ENCODE measurements at regions not wholly inside any gene's neighbourhood (a gene's known extent, or its start where the extent isn't known, plus 50 kb on each side); places are given as distances from the start of the nearest gene placed in this dataset.

GRCh38 chr2:138121666-138122661 lies 157.7 kb downstream of the HNMT start:
- Histone ChIP-seq H3K36me3 (no peaks in the 10 kb centered on the region), H3K4me3 (no peak overlapping the region), H3K9me3 (replicated peaks) (no peaks in the 10 kb centered on the region), H3K27me3 (peaks cover 2% of the 10 kb centered on the region; the same call in 1 of the 2 replicates), H3K27ac (no peak overlapping the region), H3K4me1 (no peaks in the 10 kb centered on the region)
- peak in 1 of 2 experiments; percentile 9 for DNase-seq

DNA sequence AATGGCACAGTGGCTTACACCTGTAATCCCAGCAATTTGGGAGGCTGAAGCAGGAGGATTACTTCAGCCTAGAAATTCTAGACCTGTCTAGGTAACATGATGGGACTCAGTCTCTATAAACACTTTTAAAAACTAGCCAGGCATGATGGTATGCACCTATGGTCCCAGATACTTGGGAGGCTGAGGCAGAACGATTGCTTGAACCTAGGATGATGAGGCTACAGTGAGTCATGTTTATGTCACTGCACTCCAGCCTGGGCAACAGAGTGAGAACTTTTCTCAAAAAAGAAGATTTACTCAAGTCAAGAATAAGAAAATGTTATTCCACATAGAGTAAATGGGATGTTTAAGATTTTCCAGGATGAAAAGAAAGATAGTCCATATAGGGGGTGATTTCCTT lies 158.6 kb downstream of the HNMT start:
- no peak overlapping the region for H3K27ac ChIP-seq
- no peak for DNase-seq
- no peaks in the 10 kb centered on the region for H3K9me3 ChIP-seq (replicated peaks)
- H3K27me3 ChIP-seq, result no peaks in the 10 kb centered on the region
- H3K36me3 ChIP-seq, result no peaks in the 10 kb centered on the region
- no peaks in the 10 kb centered on the region for H3K4me1 ChIP-seq
- H3K4me3 ChIP-seq, result no peak overlapping the region

DNA sequence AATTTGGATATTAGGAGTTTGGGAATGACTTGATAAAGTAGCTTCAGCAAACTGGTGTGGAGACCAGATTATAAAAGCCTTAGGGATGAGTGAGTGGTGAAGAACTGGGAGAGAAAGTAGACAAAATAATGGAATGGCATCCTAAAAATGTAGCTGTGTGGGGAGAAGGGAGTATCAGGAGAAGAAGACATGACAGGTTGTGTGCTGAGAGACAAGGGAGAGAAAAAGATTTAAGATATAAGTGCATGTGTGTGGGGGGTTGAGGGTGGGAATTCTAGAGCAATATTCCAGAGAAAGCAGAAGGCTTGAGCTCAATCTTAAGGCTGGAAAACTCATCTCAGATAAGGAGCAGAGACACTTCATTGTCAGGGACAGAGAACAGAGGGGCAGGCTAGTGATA lies 159.5 kb downstream of the HNMT start:
- Histone ChIP-seq H3K4me1 (no peaks in the 10 kb centered on the region), H3K4me3 (no peak overlapping the region), H3K27ac (no peak overlapping the region), H3K27me3 (no peaks in the 10 kb centered on the region), H3K9me3 (replicated peaks) (no peaks in the 10 kb centered on the region), H3K36me3 (no peaks in the 10 kb centered on the region)
- no peak for DNase-seq

DNA sequence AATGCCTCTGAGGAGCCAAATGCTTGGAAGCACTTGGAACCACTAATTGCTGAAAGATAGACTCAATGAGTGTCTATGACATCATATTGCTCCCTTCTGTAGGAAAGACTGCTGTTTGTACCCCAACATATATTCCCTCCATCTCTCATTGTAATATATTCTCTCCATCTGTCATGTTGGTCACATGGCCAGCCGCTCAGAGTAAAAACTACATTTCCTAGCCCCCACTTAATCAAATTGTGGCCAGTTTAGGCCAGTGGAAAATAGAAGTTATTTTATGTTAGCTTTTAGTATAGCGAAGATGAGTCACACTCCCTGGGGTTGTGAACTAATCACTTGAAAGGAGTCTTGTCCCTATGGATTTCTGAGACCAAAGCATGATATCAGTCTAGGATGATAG lies 160.2 kb downstream of the HNMT start:
- no peak overlapping the region for H3K4me3 ChIP-seq
- no peaks in the 10 kb centered on the region for H3K9me3 ChIP-seq (replicated peaks)
- no peak overlapping the region for H3K27ac ChIP-seq
- H3K27me3 ChIP-seq, result no peaks in the 10 kb centered on the region
- no peak for DNase-seq
- H3K4me1 ChIP-seq, result no peaks in the 10 kb centered on the region
- H3K36me3 ChIP-seq, result no peaks in the 10 kb centered on the region

DNA sequence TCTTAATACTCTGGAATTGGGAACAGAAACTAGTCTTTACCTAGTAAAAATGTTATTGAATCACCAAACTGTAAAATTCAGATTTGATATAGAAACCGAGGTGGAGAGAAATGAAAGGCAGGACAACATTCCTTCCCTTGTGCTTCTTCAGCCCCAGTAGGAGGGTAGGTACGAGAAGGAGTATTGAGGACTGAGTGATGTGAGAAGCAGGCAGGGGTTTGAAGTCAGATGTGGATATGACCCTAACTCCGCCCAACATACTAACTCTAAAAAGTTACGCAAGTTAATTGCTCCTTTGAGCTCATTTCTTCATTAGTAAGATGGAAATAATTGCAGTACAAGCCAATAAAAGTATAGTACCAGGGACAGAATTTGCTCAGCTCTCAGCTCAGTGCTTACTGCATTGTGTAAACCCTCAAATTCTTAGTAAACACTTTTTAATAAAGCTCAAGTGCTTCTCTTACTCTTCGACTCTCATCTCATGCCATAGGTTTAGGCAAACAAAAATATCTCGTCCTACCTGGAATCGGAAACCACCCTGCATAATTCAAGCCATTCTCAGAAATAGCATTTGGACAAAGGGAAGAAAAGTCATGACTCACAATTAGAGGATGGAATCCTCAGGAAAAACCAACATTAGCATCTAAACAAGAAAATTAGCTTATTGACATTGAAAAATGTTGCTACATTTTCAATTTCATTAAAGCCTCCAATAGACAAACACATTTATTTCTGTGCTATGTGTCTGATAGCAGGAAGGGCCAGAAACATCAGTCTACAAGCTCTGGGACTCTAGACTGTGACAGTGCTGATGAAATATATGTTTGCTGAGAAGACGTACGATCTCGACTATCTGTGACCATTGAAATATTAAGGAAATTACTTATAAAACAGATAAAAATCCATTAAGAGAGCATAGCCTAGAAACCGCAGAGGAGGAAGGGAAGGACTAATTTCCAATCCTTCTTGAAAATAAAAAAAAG lies 161.3 kb downstream of the HNMT start:
- no peak overlapping the region for H3K27ac ChIP-seq
- DNase-seq, result no peak

GRCh38 chr2:138132108-138132507 lies 167.8 kb downstream of the HNMT start:
- H3K4me1 ChIP-seq, result no peaks in the 10 kb centered on the region
- H3K36me3 ChIP-seq, result no peaks in the 10 kb centered on the region

More for the DNA sequence above, 161.3 kb downstream of the HNMT start:
- no peaks in the 10 kb centered on the region for H3K9me3 ChIP-seq (replicated peaks)
- H3K27me3 ChIP-seq, result no peaks in the 10 kb centered on the region
- H3K36me3 ChIP-seq, result no peaks in the 10 kb centered on the region
- H3K4me3 ChIP-seq, result no peak overlapping the region
- no peaks in the 10 kb centered on the region for H3K4me1 ChIP-seq

DNA sequence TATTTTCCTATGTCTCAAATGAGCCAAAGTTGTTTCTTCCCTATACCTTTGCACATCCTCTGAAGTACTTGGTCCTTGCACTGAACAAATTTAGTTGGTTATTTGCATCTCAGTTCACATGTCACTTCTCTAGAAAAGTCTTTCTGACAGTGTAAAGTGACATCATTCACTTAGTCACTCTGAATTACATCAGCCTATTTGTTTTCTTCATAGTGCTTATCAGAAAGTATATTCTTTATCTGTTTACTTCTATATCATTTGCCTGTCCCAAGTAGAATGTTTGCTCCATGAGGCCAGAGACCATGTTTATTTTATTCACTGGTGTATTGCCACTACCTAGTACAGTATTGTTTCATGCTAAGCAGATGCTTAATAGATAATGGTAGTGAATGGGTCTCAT lies 173.7 kb downstream of the HNMT start:
- Histone ChIP-seq H3K4me3 (no peak overlapping the region), H3K27ac (no peak overlapping the region), H3K27me3 (no peaks in the 10 kb centered on the region), H3K4me1 (no peaks in the 10 kb centered on the region), H3K36me3 (no peaks in the 10 kb centered on the region), H3K9me3 (replicated peaks) (no peaks in the 10 kb centered on the region)
- no peak for DNase-seq

More at GRCh38 chr2:138132108-138132507, 167.8 kb downstream of the HNMT start:
- no peaks in the 10 kb centered on the region for H3K9me3 ChIP-seq (replicated peaks)
- no peaks in the 10 kb centered on the region for H3K27me3 ChIP-seq
- H3K4me3 ChIP-seq, result no peak overlapping the region
- no peak for DNase-seq
- H3K27ac ChIP-seq, result no peak overlapping the region

DNA sequence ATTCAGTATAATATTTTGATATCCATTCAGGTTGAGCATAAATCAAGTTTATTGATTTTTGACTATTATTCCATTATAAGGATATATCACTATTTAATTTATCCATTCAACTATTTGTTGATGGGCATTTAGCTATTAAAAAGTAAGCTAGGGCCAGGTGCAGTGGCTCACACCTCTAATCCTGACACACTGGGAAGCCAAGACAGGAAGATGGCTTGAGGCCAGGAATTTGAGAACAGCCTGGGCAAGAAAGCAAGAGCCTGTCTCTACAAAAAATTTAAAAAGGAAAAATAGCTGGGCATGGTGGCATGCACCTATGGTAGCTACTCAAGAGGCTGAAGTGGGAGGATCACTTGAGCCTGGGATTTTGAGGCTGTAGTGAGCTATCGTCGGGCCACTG lies 183.5 kb downstream of the HNMT start:
- no peak overlapping the region for H3K27ac ChIP-seq

DNA sequence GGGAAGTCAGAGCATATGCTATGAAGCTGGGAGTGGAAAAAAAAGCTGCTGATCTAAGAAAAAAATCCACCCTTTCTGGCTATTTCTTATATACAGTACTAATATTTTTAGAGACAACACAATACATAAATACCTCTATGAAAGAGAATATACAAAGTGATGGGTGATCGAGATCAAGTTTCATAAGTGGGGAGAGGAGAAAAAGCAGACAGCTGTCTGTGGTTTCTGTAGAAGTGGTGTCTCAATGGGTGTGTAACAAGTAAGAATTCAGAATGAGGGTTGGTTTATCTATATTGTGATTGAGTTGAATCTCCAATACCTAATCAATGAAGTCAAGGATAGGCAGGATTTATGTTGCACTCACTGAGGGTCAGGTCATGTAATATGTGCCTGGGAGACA lies 191.0 kb downstream of the HNMT start:
- no peaks in the 10 kb centered on the region for H3K9me3 ChIP-seq (replicated peaks)
- peak in 1 of 2 experiments; percentile 24 for DNase-seq
- H3K27ac ChIP-seq, result no peak overlapping the region
- H3K36me3 ChIP-seq, result no peaks in the 10 kb centered on the region
- H3K4me1 ChIP-seq, result no peaks in the 10 kb centered on the region
- H3K27me3 ChIP-seq, result no peaks in the 10 kb centered on the region; the same call in 1 of the 2 replicates
- no peak overlapping the region for H3K4me3 ChIP-seq

More for the DNA sequence above, 183.5 kb downstream of the HNMT start:
- no peak overlapping the region for H3K4me3 ChIP-seq
- no peaks in the 10 kb centered on the region for H3K36me3 ChIP-seq
- H3K27me3 ChIP-seq, result no peaks in the 10 kb centered on the region
- no peaks in the 10 kb centered on the region for H3K9me3 ChIP-seq (replicated peaks)
- no peak for DNase-seq
- no peaks in the 10 kb centered on the region for H3K4me1 ChIP-seq

- Histone ChIP-seq H3K27ac (no peak overlapping the region), H3K27me3 (no peaks in the 10 kb centered on the region; the same call in 1 of the 2 replicates), H3K4me1 (no peaks in the 10 kb centered on the region), H3K4me3 (no peak overlapping the region), H3K9me3 (replicated peaks) (no peaks in the 10 kb centered on the region), H3K36me3 (no peaks in the 10 kb centered on the region)
- DNase-seq, result no peak
Measured at GRCh38 chr2:138157372-138157771, 193.1 kb downstream of the HNMT start.

- no peak overlapping the region for H3K4me3 ChIP-seq
- H3K27ac ChIP-seq, result no peak overlapping the region
- no peak for DNase-seq
- no peaks in the 10 kb centered on the region for H3K27me3 ChIP-seq
- H3K9me3 ChIP-seq (replicated peaks), result no peaks in the 10 kb centered on the region
- H3K36me3 ChIP-seq, result no peaks in the 10 kb centered on the region
- no peaks in the 10 kb centered on the region for H3K4me1 ChIP-seq
Measured at GRCh38 chr2:138170485-138170884, 206.2 kb downstream of the HNMT start.

GRCh38 chr2:138171244-138171643 lies 207.0 kb downstream of the HNMT start:
- H3K27ac ChIP-seq, result no peak overlapping the region
- H3K27me3 ChIP-seq, result no peaks in the 10 kb centered on the region
- H3K4me1 ChIP-seq, result no peaks in the 10 kb centered on the region
- no peaks in the 10 kb centered on the region for H3K36me3 ChIP-seq
- H3K4me3 ChIP-seq, result no peak overlapping the region
- no peaks in the 10 kb centered on the region for H3K9me3 ChIP-seq (replicated peaks)
- DNase-seq, result no peak

DNA sequence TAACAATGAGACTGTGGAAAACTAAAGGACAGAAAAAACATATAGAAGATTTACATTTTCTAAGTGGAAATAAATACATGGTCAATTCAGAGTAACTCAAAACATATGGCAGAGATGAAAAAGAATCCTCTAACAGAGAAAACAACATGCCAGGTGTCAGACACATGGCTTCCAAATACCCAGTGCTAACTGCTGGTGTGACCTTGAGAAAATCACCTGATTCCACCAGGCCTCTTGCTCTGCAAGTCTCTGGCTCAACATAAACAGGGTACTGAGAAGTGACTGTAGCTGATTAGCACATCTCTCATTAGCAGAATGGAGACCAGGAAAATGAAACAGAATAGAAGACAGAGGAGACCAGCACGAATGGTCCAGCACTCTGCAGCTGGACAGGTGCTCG lies 210.8 kb downstream of the HNMT start:
- no peaks in the 10 kb centered on the region for H3K9me3 ChIP-seq (replicated peaks)
- H3K27me3 ChIP-seq, result no peaks in the 10 kb centered on the region
- no peaks in the 10 kb centered on the region for H3K36me3 ChIP-seq
- no peak overlapping the region for H3K4me3 ChIP-seq
- DNase-seq, result no peak
- H3K27ac ChIP-seq, result no peak overlapping the region
- H3K4me1 ChIP-seq, result no peaks in the 10 kb centered on the region

DNA sequence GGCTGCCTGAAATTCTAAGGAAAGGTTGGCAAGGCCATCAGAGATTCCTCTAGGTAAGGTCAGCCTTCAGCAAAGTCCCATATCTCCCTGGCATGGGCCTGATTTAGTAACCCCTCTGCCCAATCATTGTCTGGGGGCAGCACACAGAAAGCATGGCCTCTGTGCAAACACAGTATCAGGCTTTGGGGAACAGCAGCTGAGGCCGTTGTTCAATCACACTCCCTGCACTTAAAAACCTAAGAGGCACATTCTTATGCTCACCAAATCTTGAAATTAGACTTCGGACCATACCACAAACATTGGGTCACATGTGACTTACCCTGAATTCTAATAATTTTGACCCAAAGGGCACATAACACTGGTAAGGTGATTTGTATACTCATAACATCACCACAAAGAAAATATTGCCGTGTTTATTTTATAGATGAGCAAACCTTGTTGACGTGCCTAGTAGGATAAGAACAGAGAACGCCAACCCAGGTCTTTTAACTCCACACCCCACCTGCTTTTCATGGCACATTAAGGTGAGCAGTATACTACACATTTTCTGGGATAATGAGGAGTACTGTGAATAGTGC lies 212.7 kb downstream of the HNMT start:
- no peaks in the 10 kb centered on the region for H3K4me1 ChIP-seq
- no peaks in the 10 kb centered on the region for H3K9me3 ChIP-seq (replicated peaks)
- DNase-seq, result no peak
- H3K4me3 ChIP-seq, result no peak overlapping the region
- H3K27me3 ChIP-seq, result no peaks in the 10 kb centered on the region
- H3K27ac ChIP-seq, result no peak overlapping the region
- no peaks in the 10 kb centered on the region for H3K36me3 ChIP-seq

All from SJCRH30 (cell line).